IMR-90 (cell line): ENCODE measurements at regions not wholly inside any gene's neighbourhood (a gene's known extent, or its start where the extent isn't known, plus 50 kb on each side); places are given as distances from the start of the nearest gene placed in this dataset.

Experiments
- BHLHE40 ChIP-seq: fragments of 150-350 bp; IDR thresholded peaks from 2 replicates; pipeline ENCODE4 v1.6.1; 2016; ENCODE audit warnings: mild to moderate bottlenecking, low read depth, low read length
- CHD1 ChIP-seq: IDR thresholded peaks from 2 replicates; pipeline ENCODE4 v1.6.1; 2012; ENCODE audit warnings: low read depth, low read length, improper control_type of control experiment
- ELK1 ChIP-seq: fragments of 150-350 bp; IDR thresholded peaks from 2 replicates; pipeline ENCODE4 v1.6.1; 2016; ENCODE audit warnings: low read depth, mild to moderate bottlenecking, low read length, moderate library complexity, borderline replicate concordance
- FOS ChIP-seq: fragments of 150-350 bp; IDR thresholded peaks from 2 replicates; pipeline ENCODE4 v1.6.1; 2016; ENCODE audit warnings: low read depth, low read length
- MAFK ChIP-seq: IDR thresholded peaks from 2 replicates; pipeline ENCODE4 v1.6.1; 2012; ENCODE audit warnings: low read depth, low read length, improper control_type of control experiment
- MAZ ChIP-seq: IDR thresholded peaks from 2 replicates; pipeline ENCODE4 v1.6.1; 2012; ENCODE audit warnings: low read depth, mild to moderate bottlenecking, low read length, improper control_type of control experiment, moderate library complexity, borderline replicate concordance
- MXI1 ChIP-seq: IDR thresholded peaks from 2 replicates; pipeline ENCODE4 v1.6.1; 2012; ENCODE audit warnings: low read depth, mild to moderate bottlenecking, low read length, moderate library complexity, borderline replicate concordance
- NFE2L2 ChIP-seq: fragments of 150-350 bp; IDR thresholded peaks from 2 replicates; pipeline ENCODE4 v1.6.1; 2016; ENCODE audit warnings: low read depth, mild to moderate bottlenecking, low read length
- POLR2A ChIP-seq: IDR thresholded peaks from 2 replicates; pipeline ENCODE4 v1.6.1; 2012; ENCODE audit warnings: mild to moderate bottlenecking, low read depth, low read length
- RAD21 ChIP-seq: IDR thresholded peaks from 2 replicates; pipeline ENCODE4 v1.6.1; 2012; ENCODE audit warnings: low read length, improper control_type of control experiment
- RCOR1 ChIP-seq: IDR thresholded peaks from 2 replicates; pipeline ENCODE4 v1.6.1; 2012; ENCODE audit warnings: mild to moderate bottlenecking, low read length, improper control_type of control experiment; ENCODE audit not compliant: insufficient replicate concordance
- SMC3 ChIP-seq: fragments of 150-350 bp; IDR thresholded peaks from 2 replicates; pipeline ENCODE4 v1.6.1; 2016; ENCODE audit warnings: low read depth, mild to moderate bottlenecking, antibody characterized with exemption, low read length, moderate library complexity
- USF2 ChIP-seq: fragments of 150-350 bp; IDR thresholded peaks from 2 replicates; pipeline ENCODE4 v1.6.1; 2017; ENCODE audit warnings: mild to moderate bottlenecking, antibody characterized with exemption, low read length, low read depth
- TF ChIP-seq, protein P1 (sequence below): conservative IDR thresholded peaks from 2 replicates; pipeline ENCODE4 v1.5.1; 2012; ENCODE audit warnings: mild to moderate bottlenecking, low read depth, low read length, improper control_type of control experiment

- TF ChIP-seq, protein P1, sequence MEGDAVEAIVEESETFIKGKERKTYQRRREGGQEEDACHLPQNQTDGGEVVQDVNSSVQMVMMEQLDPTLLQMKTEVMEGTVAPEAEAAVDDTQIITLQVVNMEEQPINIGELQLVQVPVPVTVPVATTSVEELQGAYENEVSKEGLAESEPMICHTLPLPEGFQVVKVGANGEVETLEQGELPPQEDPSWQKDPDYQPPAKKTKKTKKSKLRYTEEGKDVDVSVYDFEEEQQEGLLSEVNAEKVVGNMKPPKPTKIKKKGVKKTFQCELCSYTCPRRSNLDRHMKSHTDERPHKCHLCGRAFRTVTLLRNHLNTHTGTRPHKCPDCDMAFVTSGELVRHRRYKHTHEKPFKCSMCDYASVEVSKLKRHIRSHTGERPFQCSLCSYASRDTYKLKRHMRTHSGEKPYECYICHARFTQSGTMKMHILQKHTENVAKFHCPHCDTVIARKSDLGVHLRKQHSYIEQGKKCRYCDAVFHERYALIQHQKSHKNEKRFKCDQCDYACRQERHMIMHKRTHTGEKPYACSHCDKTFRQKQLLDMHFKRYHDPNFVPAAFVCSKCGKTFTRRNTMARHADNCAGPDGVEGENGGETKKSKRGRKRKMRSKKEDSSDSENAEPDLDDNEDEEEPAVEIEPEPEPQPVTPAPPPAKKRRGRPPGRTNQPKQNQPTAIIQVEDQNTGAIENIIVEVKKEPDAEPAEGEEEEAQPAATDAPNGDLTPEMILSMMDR, result no peak
- TF ChIP-seq USF2 (no peak), SMC3 (no peak), POLR2A (no peak), RCOR1 (no peak), MXI1 (no peak), MAFK (no peak), ELK1 (no peak), FOS (no peak), BHLHE40 (no peak), RAD21 (no peak), MAZ (no peak), NFE2L2 (no peak), CHD1 (no peak)
Measured at GRCh38 chr4:37126051-37126450, 118.5 kb upstream of the NWD2 start.
